Ishikawa (cell line): ENCODE measurements at regions not wholly inside any gene's neighbourhood (a gene's known extent, or its start where the extent isn't known, plus 50 kb on each side); places are given as distances from the start of the nearest gene placed in this dataset.

Experiments
- EP300 ChIP-seq: IDR thresholded peaks from 2 replicates; pipeline ENCODE4 v1.6.1; 2012; ENCODE audit warnings: borderline replicate concordance
- MAX ChIP-seq: IDR thresholded peaks from 2 replicates; pipeline ENCODE4 v1.6.1; 2012
- NFIC ChIP-seq: IDR thresholded peaks from 2 replicates; pipeline ENCODE4 v1.6.1; 2012
- RAD21 ChIP-seq: IDR thresholded peaks from 2 replicates; pipeline ENCODE4 v1.6.1; 2012; ENCODE audit warnings: low read depth
- TAF1 ChIP-seq: IDR thresholded peaks from 2 replicates; pipeline ENCODE4 v1.6.1; 2012; ENCODE audit warnings: low read depth, mild to moderate bottlenecking
- TEAD4 ChIP-seq: IDR thresholded peaks from 2 replicates; pipeline ENCODE4 v1.6.1; 2012
- USF1 ChIP-seq: IDR thresholded peaks from 2 replicates; pipeline ENCODE4 v1.6.1; 2012
- ZBTB7A ChIP-seq: IDR thresholded peaks from 2 replicates; pipeline ENCODE4 v1.6.1; 2012; ENCODE audit warnings: low read depth
- TF ChIP-seq, protein P1 (sequence below): IDR thresholded peaks from 2 replicates; pipeline ENCODE4 v1.6.1; 2012; ENCODE audit warnings: low read depth, mild to moderate bottlenecking

DNA sequence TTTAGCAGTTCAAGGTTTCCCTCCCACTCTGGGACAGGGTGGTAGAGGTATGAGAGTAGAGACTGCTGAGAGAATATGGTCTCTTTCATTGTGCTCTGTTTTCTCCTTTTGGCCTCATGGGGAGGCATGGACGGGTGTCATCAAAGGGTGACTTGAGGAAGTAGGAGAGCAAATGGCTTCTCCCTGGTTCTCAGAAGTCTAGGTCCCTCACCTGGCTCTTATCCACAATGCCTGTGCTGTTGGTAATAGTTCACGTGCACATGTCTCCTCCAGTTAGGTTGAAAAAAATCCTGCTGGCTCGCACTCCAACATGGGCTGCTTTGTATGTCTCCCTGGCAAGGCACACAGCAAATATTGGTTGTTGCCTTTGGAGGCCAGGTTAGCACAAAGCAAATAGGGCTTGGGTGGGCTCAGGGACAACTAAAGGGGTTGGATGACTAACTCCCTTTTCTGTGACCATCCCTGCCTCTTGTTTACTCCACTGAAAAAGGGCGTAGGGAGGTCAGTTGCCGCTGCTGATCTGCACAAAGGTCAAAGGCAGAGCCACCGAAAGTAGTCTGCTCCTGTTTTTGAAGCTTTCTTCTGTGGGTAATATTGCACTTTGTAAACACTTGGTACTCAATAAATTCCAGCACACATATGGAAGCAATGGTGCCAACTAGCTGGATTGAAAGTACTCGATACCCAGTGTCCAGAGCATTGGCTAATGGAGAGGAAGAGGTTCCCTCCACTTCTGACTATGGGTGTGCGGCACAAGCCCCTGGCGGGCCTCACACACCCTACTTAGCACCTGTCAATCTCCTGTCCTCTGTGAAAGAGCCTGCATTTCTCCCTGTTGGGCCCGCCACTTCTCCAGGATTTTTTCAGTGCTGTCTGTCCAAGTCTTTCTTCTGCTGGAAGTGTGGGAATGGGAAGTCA is 121.8 kb downstream of the SLC38A6 start:
- TF ChIP-seq ZBTB7A (no peak), RAD21 (no peak), USF1 (no peak), MAX (no peak), NFIC (no peak), TEAD4 (no peak), EP300 (no peak), TAF1 (no peak)
- TF ChIP-seq, protein P1, sequence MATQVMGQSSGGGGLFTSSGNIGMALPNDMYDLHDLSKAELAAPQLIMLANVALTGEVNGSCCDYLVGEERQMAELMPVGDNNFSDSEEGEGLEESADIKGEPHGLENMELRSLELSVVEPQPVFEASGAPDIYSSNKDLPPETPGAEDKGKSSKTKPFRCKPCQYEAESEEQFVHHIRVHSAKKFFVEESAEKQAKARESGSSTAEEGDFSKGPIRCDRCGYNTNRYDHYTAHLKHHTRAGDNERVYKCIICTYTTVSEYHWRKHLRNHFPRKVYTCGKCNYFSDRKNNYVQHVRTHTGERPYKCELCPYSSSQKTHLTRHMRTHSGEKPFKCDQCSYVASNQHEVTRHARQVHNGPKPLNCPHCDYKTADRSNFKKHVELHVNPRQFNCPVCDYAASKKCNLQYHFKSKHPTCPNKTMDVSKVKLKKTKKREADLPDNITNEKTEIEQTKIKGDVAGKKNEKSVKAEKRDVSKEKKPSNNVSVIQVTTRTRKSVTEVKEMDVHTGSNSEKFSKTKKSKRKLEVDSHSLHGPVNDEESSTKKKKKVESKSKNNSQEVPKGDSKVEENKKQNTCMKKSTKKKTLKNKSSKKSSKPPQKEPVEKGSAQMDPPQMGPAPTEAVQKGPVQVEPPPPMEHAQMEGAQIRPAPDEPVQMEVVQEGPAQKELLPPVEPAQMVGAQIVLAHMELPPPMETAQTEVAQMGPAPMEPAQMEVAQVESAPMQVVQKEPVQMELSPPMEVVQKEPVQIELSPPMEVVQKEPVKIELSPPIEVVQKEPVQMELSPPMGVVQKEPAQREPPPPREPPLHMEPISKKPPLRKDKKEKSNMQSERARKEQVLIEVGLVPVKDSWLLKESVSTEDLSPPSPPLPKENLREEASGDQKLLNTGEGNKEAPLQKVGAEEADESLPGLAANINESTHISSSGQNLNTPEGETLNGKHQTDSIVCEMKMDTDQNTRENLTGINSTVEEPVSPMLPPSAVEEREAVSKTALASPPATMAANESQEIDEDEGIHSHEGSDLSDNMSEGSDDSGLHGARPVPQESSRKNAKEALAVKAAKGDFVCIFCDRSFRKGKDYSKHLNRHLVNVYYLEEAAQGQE = no peak
